NCI-H524 (cell line): ENCODE measurements at regions not wholly inside any gene's neighbourhood (a gene's known extent, or its start where the extent isn't known, plus 50 kb on each side); places are given as distances from the start of the nearest gene placed in this dataset.
"Not testable (repeated sequence)": the region's sequence is repeated elsewhere in the genome, so short reads cannot be mapped to it uniquely, and the experiment has no call there.

Experiments used
- DNase-seq, 2 experiments: peaks; one replicate each; lab custom pipeline; 2025; lab: John Stamatoyannopoulos, UW

GRCh38 chr14:55805250-55805649 lies 225.2 kb downstream of the KTN1 start:
- no peak for DNase-seq

DNA sequence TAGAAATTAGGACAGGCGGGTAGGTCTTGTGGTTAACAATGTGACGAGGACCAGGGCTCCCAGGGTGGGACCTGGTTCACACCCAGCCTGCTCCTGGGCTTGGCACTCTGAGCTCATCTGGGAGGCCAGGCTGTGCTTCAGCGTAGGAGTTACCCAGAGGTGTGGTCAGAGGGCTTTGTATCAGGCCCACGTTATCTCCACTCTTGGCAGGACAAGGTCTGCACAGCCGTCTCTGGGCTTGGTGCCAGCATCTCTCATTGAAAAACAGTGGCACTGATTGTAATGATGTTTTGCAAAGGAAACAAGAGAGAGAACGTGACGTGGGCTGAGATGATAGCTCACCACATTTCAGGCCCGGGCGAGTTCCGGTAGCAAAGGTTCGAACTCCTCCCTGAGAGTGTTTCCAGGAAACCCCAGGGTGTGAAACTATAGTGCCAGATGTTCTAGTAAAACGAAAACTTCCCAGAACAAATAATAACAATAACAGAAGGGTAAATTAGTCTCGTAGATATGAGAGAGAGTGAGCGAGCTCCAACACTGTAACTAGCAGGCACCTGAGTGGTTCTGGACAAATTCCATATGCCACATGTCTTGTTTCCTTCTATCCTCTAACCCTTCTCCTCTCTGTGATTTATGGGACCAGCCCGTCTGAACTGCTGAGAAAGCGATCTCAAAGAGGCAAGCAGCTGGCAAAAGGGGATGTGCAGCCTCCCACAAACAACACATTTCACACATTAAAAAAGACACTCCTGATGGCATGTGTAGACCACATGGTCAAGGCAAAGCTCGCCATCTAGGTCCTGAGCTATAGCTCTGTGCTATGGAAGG lies 227.3 kb downstream of the KTN1 start:
- no peak for DNase-seq

- DNase-seq, result no peak
Observed at GRCh38 chr14:55807881-55808379, 227.9 kb downstream of the KTN1 start.

DNA sequence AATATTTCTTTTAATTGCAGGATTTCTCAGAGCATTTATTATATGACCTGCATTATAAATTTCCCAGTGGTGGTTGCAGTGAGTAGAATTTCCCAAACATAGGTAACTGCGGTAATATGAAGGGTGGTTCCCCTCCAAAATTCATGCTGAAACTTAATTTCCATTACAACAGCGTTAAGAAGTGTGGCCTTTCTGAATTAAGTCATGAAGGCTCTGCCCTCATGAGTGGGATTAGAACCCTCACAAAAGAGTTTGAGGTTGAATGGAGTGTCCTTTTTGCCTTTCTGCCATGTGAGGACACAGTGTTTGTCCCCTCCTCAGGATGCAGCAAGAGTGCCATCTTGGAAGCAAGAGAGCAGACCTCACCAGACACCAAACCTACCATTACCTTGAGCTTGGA lies 233.6 kb downstream of the KTN1 start:
- DNase-seq, result no peak

GRCh38 chr14:55814064-55814463 lies 234.1 kb downstream of the KTN1 start:
- DNase-seq, result no peak

- DNase-seq, result no peak
Observed at GRCh38 chr14:55814873-55815272, 234.9 kb downstream of the KTN1 start.

GRCh38 chr14:55816225-55816624 lies 236.2 kb downstream of the KTN1 start:
- DNase-seq, result no peak

- DNase-seq, result no peak
Observed at GRCh38 chr14:55819610-55820304, 239.8 kb downstream of the KTN1 start.

DNA sequence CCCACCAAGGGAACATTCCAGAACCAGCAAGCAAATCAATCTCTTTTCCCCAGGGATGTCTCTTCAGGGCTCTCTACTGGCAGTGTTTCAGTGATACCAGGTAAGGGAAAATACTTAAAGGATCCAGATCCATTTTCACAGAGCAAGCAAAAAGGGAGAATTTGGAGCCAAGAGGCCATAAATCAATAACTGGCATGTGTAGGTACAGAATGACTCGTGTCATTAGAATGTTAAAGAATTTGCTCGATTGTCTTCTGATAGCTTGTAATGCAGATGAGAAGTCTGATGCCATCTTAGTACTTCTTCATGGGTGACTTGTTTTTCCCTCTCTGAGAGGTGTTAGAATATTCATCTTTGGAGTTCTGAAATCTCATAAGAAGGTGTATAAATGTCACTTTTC lies 242.9 kb downstream of the KTN1 start:
- DNase-seq, result no peak

- DNase-seq, result no peak
Observed at GRCh38 chr14:55832122-55832911, 252.3 kb downstream of the KTN1 start.

DNA sequence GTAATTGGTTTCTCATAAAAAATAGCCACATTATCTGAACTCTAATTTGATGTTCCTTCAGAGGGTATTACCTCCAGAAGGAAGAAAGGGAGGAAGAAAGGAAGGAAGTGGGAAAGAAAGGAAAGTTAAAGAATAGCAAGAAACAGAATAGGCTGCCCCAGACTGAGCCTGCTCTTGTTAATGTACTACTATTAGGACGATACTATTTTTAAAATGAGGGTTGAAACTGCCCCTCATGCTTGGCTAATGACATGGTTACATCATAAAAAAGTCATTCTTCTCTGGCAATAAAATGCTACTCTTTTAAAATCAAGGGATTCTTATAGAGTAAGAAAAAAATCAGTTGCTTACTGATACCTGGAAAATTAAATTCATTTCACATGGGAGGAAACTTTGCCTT lies 253.0 kb downstream of the KTN1 start:
- DNase-seq, result no peak

DNA sequence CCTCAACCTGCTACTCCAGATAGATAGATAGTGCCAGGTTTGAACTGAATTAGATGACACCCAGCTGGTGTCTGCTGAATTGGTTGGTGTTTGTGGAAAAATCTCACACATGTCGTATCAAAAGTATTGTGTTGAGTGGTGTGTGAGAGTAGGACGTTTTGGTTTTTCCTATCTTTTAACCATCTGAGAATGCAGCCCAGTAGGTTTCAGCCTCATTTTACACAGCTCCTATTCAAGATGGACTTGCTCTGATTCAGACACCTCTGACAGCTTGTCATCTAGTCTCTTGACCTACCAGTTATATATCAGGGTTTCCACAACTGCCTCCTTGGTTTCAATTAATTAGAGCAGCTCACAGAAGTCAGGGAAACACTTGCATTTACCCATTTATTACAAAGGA lies 254.4 kb downstream of the KTN1 start:
- no peak for DNase-seq

GRCh38 chr14:55835985-55836384 lies 256.0 kb downstream of the KTN1 start:
- no peak for DNase-seq

DNA sequence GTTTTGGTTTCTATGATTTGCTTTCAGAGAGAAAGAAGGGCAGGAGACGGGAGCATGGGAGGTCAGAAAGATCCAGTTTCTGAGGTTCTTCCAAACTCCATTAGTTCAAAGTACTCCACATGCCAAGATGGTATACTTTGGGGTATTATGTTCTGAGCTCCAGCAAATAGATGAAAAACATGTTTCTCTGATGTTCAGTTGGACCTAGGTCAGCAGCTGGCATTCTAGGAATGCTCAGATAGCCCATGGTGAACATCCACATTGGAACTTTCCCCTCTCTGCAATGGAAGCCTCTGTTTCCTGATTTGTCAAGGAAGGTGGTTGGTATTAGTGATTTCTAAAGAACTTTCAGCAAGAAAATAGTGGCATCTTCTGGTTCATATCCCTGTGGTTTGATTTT lies 257.5 kb downstream of the KTN1 start:
- no peak for DNase-seq

DNA sequence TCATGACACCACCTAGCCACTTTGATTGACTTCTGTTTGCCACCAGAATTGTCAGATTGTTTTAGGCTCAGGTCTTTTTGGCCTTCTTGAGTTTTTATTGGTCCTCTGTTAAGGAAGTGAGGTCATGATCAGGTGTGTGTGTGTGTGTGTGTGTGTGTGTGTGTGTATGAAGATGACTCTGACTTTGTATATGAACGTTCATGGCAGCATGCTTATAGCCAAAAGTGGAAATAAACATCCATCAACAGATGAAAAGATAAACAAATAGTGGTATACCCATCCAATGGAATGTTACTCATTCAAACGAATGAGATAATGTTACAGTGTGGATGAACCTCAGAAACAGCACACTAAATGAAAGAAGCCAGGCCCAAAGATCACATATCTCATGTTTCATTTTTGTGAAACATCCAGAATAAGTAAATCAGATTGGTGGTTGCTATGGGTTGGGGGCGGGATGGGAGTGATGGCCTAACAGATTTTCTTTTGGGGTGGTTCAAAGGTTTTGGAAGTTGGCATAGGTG lies 258.6 kb downstream of the KTN1 start:
- DNase-seq, result no peak

DNA sequence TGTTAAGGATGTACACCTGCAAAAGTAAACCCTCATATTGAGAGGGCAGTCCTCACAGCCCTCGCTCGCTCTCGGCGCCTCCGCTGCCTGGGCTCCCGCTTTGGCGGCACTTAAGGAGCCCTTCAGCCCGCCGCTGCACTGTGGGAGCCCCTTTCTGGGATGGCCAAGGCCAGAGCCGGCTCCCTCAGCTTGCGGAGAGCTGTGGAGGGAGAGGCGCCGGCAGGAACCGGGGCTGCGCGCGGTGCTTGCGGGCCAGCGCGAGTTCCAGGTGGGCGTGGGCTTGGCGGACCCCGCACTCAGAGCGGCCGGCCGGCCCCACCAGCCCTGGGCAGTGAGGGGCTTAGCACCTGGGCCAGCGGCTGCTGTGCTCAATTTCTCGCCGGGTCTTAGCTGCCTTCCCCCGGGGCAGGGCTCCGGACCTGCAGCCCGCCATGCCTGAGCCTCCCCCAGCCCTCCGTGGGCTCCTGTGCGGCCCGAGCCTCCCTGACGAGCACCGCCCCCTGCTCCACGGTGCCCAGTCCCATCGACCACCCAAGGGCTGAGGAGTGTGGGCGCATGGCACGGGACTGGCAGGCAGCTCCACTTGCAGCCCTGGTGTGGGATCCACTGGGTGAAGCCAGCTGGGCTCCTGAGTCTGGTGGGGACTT lies 259.4 kb downstream of the KTN1 start:
- DNase-seq, result not testable (repeated sequence)

DNA sequence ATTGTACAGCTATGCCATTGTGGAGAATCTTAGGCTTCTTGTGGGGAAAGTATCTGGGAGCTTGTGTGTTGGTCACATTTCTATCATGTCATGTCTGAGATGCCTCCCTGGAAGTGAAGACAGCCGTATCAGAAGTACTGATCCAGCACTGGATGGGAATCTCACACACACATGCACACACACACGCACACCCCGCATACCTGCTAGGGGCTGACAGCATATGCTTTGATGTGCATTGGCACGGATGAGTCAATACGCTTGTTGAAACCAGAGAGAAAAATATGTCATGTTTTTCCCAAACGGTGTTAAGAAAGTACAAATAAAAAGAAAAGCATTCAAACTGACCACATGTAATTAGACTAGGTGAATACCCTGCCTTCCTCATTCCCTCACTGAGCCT lies 260.8 kb downstream of the KTN1 start:
- DNase-seq, result no peak

GRCh38 chr14:55841625-55842024 lies 261.6 kb downstream of the KTN1 start:
- DNase-seq, result no peak

DNA sequence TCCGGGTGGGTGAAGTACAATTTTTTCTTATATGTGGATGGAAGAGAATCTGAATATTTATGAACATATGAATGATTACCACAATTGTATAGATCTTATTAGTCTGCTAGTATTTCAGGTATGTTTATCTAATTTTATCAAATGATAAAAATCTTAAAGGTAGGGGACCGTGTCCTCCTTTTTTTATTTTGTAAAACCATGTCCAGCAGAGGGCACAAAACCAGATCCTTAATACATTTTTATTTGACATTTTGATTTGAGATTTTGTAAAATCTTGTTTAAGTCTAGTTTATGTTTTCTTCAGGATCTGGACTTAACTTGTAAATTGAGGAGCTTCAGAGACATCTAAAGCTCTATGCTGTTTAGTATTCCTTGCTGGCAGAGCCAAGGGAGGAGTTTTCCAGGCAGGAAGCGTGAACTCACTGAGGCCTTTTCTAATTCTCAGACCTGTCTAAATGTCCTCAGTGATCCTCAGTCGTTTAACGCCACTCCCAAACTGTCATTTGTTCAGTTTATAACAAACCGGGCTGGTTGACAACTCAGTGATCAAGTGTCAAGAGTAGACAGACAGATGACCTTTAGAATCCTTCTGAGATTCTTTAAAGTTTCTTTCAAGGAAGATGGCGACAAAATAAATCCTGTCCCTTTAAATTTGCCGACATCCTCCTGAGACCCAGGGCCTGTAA lies 263.9 kb downstream of the KTN1 start:
- DNase-seq, result no peak

DNA sequence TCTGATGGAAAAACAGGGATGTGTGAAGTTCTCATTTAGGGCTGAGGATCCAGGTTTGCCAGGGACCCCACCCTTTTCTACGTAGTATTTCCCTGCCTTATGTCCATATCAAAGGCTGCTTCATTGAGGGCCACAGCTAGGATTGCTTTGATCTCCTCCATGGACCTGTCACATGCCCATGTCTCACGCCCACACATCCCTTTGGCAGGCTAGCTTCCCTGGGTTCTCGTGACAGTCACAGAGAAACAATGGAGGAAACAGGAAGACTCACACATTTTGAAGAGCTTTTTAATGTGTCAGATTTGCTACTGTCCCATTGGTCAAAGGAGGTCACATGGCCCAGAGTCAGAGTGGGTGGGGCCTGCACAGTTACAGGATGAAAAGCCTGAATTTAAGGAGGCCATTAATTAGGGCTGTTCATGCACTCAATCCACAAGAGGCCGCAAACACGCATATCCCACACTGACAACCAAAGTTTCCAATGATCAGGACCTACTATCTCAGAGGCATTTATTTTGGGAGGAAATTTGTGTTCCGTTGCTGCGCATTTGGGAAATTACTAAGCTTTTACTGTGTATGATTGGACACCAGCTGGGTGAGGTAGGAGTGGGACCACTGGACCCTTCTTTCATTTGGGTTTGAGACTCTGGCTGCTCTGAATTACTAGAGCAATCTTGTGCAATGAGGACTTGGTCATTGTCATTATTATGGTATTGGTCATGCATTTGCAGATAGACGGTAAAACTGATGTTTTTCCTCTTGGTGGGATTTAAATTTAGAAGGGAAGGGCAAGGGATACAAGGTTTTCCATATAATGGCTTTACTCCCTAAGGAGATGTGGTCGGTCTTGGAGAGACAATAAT lies 266.2 kb downstream of the KTN1 start:
- no peak for DNase-seq
